ENCODE measurements at regions not wholly inside any gene's neighbourhood (a gene's known extent, or its start where the extent isn't known, plus 50 kb on each side); places are given as distances from the start of the nearest gene placed in this dataset.

DNA sequence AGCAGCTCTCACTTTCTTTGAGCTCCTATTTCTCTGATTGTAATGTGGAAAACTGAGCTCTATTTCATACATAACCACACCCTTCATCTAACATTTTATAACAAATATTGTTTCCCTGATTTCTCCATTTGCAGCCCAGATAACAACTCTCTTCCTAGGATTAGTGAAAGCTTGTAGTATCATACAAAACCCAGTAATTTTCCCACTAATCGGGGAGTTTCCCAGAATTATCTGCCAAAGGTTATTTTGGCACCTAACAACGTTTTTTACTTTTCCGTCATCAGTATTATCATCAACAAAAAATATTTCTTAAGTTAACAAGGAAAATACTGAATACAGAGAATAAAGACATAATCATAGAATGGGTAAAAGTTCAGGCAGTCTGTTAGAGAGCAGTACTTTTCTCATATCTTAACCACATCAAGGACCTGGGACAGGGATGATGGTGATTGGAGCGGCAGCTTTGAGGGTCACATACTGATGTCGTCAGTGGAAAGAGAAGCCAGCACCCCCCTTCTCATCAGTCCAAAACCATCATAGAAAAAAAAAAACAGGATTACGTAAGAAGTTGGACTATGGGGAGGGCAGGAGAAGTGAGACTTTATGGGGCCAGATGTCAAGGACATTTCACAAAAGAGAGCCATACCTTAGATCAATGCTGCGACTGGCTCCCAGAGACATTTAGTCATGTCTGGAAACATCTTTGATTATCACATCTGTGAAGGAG lies 166.1 kb upstream of the TNFAIP3 start:
- intact Hi-C loops (cut with DNase I): loop anchor here in 4 of 10 donors (5.0 to 10.0 kb wide), 4 partner anchors 34 to 404 kb away; partner anchors contain the start of gene PERP (in 1 of the 4)
- WGBS, 4 donors: 68 to 72% (median 69%) methylated on average over 7 of the region's 7 CpGs
- Histone ChIP-seq H3K27me3 (no peaks in the 10 kb centered on the region), H3K9me3 (no peaks in the 10 kb centered on the region), H3K4me1 (peaks cover 0 to 64% (median 34%) of the 10 kb centered on the region in 12 donors), H3K36me3 (no peaks in the 10 kb centered on the region), H3K4me3 (no peak overlapping the region), H3K27ac (peak overlapping the region in 7 of 12 donors; percentile 28 to 89 (median 79))
- no peak for TF ChIP-seq POLR2A (IDR thresholded peaks at IDR 0.05)
- TF ChIP-seq, protein P1, sequence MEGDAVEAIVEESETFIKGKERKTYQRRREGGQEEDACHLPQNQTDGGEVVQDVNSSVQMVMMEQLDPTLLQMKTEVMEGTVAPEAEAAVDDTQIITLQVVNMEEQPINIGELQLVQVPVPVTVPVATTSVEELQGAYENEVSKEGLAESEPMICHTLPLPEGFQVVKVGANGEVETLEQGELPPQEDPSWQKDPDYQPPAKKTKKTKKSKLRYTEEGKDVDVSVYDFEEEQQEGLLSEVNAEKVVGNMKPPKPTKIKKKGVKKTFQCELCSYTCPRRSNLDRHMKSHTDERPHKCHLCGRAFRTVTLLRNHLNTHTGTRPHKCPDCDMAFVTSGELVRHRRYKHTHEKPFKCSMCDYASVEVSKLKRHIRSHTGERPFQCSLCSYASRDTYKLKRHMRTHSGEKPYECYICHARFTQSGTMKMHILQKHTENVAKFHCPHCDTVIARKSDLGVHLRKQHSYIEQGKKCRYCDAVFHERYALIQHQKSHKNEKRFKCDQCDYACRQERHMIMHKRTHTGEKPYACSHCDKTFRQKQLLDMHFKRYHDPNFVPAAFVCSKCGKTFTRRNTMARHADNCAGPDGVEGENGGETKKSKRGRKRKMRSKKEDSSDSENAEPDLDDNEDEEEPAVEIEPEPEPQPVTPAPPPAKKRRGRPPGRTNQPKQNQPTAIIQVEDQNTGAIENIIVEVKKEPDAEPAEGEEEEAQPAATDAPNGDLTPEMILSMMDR (IDR thresholded peaks at IDR 0.05): no peak
- DNase-seq (no peak), ATAC-seq (peak in 2 of 4 donors; percentile 8 to 18)

DNA sequence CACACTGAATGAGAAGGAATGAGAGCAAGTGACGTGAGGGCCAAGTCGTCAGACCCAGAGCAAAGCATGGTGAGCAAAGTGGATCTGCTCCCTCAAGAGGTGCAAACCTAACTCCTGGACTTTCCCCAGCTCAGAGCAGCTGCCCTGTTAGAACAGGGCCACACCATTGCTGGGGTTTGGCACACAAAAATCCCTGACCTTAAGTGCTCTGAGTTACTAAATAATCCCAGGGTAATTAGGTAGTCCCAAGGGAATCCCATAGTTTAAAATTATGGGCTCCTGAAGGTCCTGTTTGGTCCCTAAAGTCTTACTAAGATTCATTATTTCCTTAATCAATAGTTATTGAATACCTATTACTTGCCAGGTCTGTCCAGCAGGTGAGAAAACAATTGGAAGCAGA lies 165.1 kb upstream of the TNFAIP3 start:
- WGBS, 4 donors: 83 to 95% (median 88%) methylated on average over 2 of the region's 2 CpGs
- intact Hi-C loops (cut with DNase I): loop anchor here in 4 of 10 donors (5.0 to 10.0 kb wide), 4 partner anchors 35 to 403 kb away; partner anchors contain the start of gene PERP (in 1 of the 4)
- no peak for DNase-seq
- Histone ChIP-seq H3K27ac (peak overlapping the region in 9 of 12 donors; percentile 6 to 89 (median 76)), H3K36me3 (no peaks in the 10 kb centered on the region), H3K27me3 (no peaks in the 10 kb centered on the region), H3K4me3 (no peak overlapping the region), H3K9me3 (no peaks in the 10 kb centered on the region), H3K4me1 (peaks cover 0 to 54% (median 30%) of the 10 kb centered on the region in 12 donors)
- TF ChIP-seq, protein P1 (IDR thresholded peaks at IDR 0.05): no peak
- no peak for TF ChIP-seq POLR2A (IDR thresholded peaks at IDR 0.05)
- ATAC-seq: no peak

DNA sequence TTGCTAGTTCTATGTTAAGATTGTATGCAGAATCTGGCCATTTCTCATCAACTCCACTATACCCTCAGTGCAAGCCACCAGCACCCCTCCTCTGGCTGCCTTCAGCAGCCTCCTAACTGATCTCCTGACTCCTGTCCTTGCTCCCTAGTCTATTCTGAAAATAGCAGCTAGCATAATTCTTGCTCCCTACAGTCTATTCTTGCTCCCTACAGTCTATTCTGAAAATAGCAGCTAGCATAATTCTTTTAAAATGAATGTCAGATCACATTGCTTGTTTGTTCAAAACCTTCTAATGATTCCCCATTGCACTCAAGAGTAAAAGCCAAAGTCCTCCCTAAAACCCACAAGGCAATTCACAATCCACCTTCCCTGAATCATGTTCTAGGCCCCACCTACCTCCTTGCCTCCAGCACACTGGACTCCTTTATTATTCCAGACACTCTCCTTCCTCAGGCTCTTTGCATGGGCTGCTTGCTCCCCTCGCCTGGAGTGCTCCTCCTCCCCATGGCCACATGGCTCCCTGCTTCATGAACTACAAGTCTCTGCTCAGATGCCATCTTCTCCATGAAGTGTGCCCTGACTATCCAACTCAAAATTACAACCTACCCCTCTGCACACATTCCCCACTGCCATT lies 164.2 kb upstream of the TNFAIP3 start:
- H3K36me3 ChIP-seq: no peaks in the 10 kb centered on the region
- DNase-seq: no peak
- peak; percentile 80 to 89 (median 84) for ATAC-seq
- no peak for TF ChIP-seq POLR2A (IDR thresholded peaks at IDR 0.05)
- TF ChIP-seq, protein P1 (IDR thresholded peaks at IDR 0.05): peak in 8 of 12 donors; percentile 11 to 41 (median 25)
- no peaks in the 10 kb centered on the region for H3K9me3 ChIP-seq
- H3K27me3 ChIP-seq: no peaks in the 10 kb centered on the region
- WGBS, 4 donors: 60 to 68% (median 64%) methylated on average over 1 of the region's 1 CpG
- H3K27ac ChIP-seq: peak overlapping the region; percentile 7 to 89 (median 76)
- peaks cover 0 to 54% (median 25%) of the 10 kb centered on the region in 12 donors for H3K4me1 ChIP-seq
- intact Hi-C loops (cut with DNase I): loop anchor here in 4 of 10 donors (5.0 to 10.0 kb wide), 4 partner anchors 36 to 402 kb away; partner anchors contain the start of gene PERP (in 1 of the 4)
- no peak overlapping the region for H3K4me3 ChIP-seq

DNA sequence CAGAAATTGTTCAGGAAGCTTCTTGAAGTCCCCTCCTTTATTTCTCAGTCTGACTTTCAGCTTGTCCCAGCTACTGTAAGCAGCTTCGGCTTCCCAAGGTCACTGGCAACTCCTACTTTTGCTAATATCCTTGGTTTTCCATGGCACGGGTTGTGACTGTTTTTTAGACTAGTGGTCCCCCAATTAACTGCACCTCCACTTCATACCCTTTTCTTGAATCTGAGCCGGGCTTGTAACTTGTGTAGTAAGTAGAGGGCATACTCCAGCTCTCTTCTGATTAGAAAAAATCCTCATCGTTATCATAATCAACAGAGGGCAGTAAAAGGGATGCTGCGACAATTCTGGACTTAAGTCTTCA lies 162.3 kb upstream of the TNFAIP3 start:
- Histone ChIP-seq H3K9me3 (no peaks in the 10 kb centered on the region), H3K27me3 (no peaks in the 10 kb centered on the region), H3K36me3 (no peaks in the 10 kb centered on the region), H3K27ac (peak overlapping the region in 4 of 12 donors; percentile 29 to 49 (median 44)), H3K4me3 (no peak overlapping the region), H3K4me1 (peaks cover 0 to 56% (median 25%) of the 10 kb centered on the region in 12 donors)
- TF ChIP-seq, protein P1 (IDR thresholded peaks at IDR 0.05): no peak
- no peak for TF ChIP-seq POLR2A (IDR thresholded peaks at IDR 0.05)
- DNase-seq: no peak
- 30 to 39% (median 37%) methylated on average over 5 of the region's 5 CpGs for WGBS, 4 donors
- ATAC-seq: no peak
- intact Hi-C loops (cut with DNase I): loop anchor here in 9 of 10 donors (1.0 to 10.0 kb wide), 14 partner anchors 37 to 408 kb away; partner anchors contain the start of genes PERP (in 5 of the 9) and TNFAIP3 (in 2 of the 9)

All from heart left ventricle (tissue), 16 donors.